ENCODE measurements at regions not wholly inside any gene's neighbourhood (a gene's known extent, or its start where the extent isn't known, plus 50 kb on each side); places are given as distances from the start of the nearest gene placed in this dataset.
"Not testable (repeated sequence)": the region's sequence is repeated elsewhere in the genome, so short reads cannot be mapped to it uniquely, and the experiment has no call there.

GRCh38 chr13:83453300-83453699 is 429.0 kb downstream of the SLITRK1 start:
- no peak for DNase-seq

- no peak for DNase-seq
Measured at GRCh38 chr13:83452292-83452950, 429.9 kb downstream of the SLITRK1 start.

GRCh38 chr13:83450591-83450990 is 431.7 kb downstream of the SLITRK1 start:
- no peak for DNase-seq

- no peak for DNase-seq
Measured at GRCh38 chr13:83449668-83450395, 432.4 kb downstream of the SLITRK1 start.

- no peak for DNase-seq
Measured at GRCh38 chr13:83440465-83440864, 441.8 kb downstream of the SLITRK1 start.

GRCh38 chr13:83439464-83439863 is 442.8 kb downstream of the SLITRK1 start:
- not testable (repeated sequence) for DNase-seq

- no peak for DNase-seq
Measured at GRCh38 chr13:83423861-83424260, 458.4 kb downstream of the SLITRK1 start.

- DNase-seq: no peak
Measured at GRCh38 chr13:83423381-83423780, 458.9 kb downstream of the SLITRK1 start.

GRCh38 chr13:83414393-83414792 is 467.9 kb downstream of the SLITRK1 start:
- no peak for DNase-seq

GRCh38 chr13:83386609-83387008 is 495.7 kb downstream of the SLITRK1 start:
- DNase-seq: no peak

- no peak for DNase-seq
Measured at GRCh38 chr13:83378908-83379307, 503.4 kb downstream of the SLITRK1 start.

GRCh38 chr13:83377491-83377890 is 504.8 kb downstream of the SLITRK1 start:
- DNase-seq: no peak

- no peak for DNase-seq
Measured at GRCh38 chr13:83372786-83373185, 509.5 kb downstream of the SLITRK1 start.

GRCh38 chr13:83365723-83366122 is 516.6 kb downstream of the SLITRK1 start:
- no peak for DNase-seq

GRCh38 chr13:83355041-83355440 is 527.2 kb downstream of the SLITRK1 start:
- no peak for DNase-seq

- no peak for DNase-seq
Measured at GRCh38 chr13:83352391-83352790, 529.9 kb downstream of the SLITRK1 start.

- DNase-seq: no peak
Measured at GRCh38 chr13:83350569-83350968, 531.7 kb downstream of the SLITRK1 start.

- DNase-seq: no peak
Measured at GRCh38 chr13:83344518-83344917, 537.8 kb downstream of the SLITRK1 start.

GRCh38 chr13:83340170-83340569 is 542.1 kb downstream of the SLITRK1 start:
- peak; percentile 0 for DNase-seq

- DNase-seq: no peak
Measured at GRCh38 chr13:83333614-83334388, 548.5 kb downstream of the SLITRK1 start.

GRCh38 chr13:83332751-83333150 is 549.5 kb downstream of the SLITRK1 start:
- no peak for DNase-seq

- DNase-seq: no peak
Measured at GRCh38 chr13:83327091-83327490, 555.2 kb downstream of the SLITRK1 start.

- DNase-seq: no peak
Measured at GRCh38 chr13:83325125-83325853, 557.0 kb downstream of the SLITRK1 start.
